ENCODE measurements at regions not wholly inside any gene's neighbourhood (a gene's known extent, or its start where the extent isn't known, plus 50 kb on each side); places are given as distances from the start of the nearest gene placed in this dataset.

DNA sequence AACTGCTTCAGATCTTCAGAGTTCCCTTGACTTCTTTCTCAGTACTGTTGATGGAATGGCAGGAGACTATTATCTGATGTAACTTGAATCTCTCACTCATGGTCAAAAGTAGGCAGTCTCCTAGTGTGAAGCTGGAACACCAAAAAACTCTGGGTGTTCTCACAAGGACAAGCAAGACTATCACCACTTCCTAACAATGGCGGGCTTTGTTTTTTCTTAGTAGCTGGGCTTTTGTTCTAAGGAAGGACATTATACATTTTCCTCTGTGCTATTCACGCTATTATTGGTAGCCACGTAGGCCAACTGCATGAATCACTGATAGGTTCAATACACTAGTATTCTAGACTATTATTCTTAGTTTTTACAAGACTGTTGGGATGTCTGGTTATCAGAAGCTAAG is 67.7 kb upstream of the ATG10 start:
- Histone ChIP-seq H3K9ac (ENCODE audit: low read length) (no peak overlapping the region), H2AFZ (ENCODE audit: insufficient read depth, low read depth, low read length, poor library complexity, severe bottlenecking) (no peak overlapping the region), H3K27ac (ENCODE audit: low read length in 2 of 2) (no peak overlapping the region), H4K20me1 (ENCODE audit: control insufficient read depth, insufficient read depth, low read length, poor library complexity, severe bottlenecking) (no peaks in the 10 kb centered on the region), H3K36me3 (replicated peaks in 1 of 2; ENCODE audit: control extremely low read depth in 1 of 2, control insufficient read depth in 1 of 2, extremely low read depth in 1 of 2, insufficient read depth in 2 of 2, low read length in 1 of 2) (no peaks in the 10 kb centered on the region), H3K4me1 (ENCODE audit: control insufficient read depth in 2 of 2, insufficient read depth in 2 of 2, low read length in 2 of 2) (peaks cover 6% of the 10 kb centered on the region in 2 donors), H3K4me3 (ENCODE audit: control extremely low read depth in 1 of 5, extremely low read depth in 1 of 5, insufficient read depth in 1 of 5, low read depth in 2 of 5, low read length in 4 of 5) (no peak overlapping the region), H3K79me2 (ENCODE audit: control insufficient read depth, insufficient read depth, low read length) (no peaks in the 10 kb centered on the region), H3K4me2 (replicated peaks; ENCODE audit: low read depth, low read length, poor library complexity, severe bottlenecking) (no peak overlapping the region), H3K27me3 (replicated peaks in 1 of 4; ENCODE audit: control extremely low read depth in 1 of 4, control insufficient read depth in 3 of 4, insufficient read depth in 4 of 4, low read length in 3 of 4) (no peaks in the 10 kb centered on the region), H3K9me3 (ENCODE audit: control extremely low read depth in 1 of 3, control insufficient read depth in 2 of 3, insufficient read depth in 1 of 3, low read length in 2 of 3) (peaks cover 0 to 6% (median 5%) of the 10 kb centered on the region in 3 donors)
- Mint-ChIP-seq H3K9me3 (ENCODE audit: insufficient read depth) (peaks cover 13% of the 10 kb centered on the region), H3K4me1 (peaks cover 14% of the 10 kb centered on the region), H3K27ac (no peak overlapping the region), H3K4me3 (no peak overlapping the region), H3K27me3 (no peaks in the 10 kb centered on the region)
- ATAC-seq (ENCODE audit: low read depth) (no peak), DNase-seq (no peak)
- no CpG with 5 or more reads among the region's 3 CpGs for WGBS (ENCODE audit: insufficient coverage)
- ChIA-PET POLR2A (no interaction called here), CTCF (no interaction called here)
- no peak for TF ChIP-seq EZH2 (IDR thresholded peaks at IDR 0.05; ENCODE audit: borderline replicate concordance, insufficient read depth, low read depth, low read length, poor library complexity, severe bottlenecking)
- TF ChIP-seq, protein P1, sequence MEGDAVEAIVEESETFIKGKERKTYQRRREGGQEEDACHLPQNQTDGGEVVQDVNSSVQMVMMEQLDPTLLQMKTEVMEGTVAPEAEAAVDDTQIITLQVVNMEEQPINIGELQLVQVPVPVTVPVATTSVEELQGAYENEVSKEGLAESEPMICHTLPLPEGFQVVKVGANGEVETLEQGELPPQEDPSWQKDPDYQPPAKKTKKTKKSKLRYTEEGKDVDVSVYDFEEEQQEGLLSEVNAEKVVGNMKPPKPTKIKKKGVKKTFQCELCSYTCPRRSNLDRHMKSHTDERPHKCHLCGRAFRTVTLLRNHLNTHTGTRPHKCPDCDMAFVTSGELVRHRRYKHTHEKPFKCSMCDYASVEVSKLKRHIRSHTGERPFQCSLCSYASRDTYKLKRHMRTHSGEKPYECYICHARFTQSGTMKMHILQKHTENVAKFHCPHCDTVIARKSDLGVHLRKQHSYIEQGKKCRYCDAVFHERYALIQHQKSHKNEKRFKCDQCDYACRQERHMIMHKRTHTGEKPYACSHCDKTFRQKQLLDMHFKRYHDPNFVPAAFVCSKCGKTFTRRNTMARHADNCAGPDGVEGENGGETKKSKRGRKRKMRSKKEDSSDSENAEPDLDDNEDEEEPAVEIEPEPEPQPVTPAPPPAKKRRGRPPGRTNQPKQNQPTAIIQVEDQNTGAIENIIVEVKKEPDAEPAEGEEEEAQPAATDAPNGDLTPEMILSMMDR (IDR thresholded peaks at IDR 0.05) = no peak
- intact Hi-C loops (cut with micrococcal nuclease) = no loop called here

DNA sequence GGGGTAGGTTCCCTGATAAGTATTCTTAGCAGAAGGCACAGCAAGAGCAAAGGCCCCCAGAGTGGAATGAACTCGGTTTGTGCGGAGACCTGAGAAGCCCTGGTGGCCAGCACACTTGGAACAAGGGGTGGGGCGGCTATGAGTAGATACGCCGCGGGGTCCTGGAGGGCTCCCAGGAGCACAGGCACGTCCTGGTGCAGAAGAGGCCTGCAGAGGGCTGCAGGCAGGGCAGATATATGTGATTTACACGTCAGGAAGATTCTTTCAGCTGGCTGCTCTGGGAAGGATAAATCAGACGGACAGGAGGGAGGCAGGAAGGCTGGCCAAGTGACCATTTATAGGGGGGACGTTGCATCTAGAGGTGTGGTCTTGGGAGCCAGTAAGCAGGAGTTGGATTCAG is 70.2 kb upstream of the ATG10 start:
- H3K4me1 Mint-ChIP-seq = peaks cover 4% of the 10 kb centered on the region
- peaks cover 13% of the 10 kb centered on the region for H3K9me3 Mint-ChIP-seq (ENCODE audit: insufficient read depth)
- ATAC-seq (ENCODE audit: low read depth) = no peak
- H3K79me2 ChIP-seq (ENCODE audit: control insufficient read depth, insufficient read depth, low read length) = no peaks in the 10 kb centered on the region
- intact Hi-C loops (cut with micrococcal nuclease) = no loop called here
- no peaks in the 10 kb centered on the region for H3K36me3 ChIP-seq (replicated peaks in 1 of 2; ENCODE audit: control extremely low read depth in 1 of 2, control insufficient read depth in 1 of 2, extremely low read depth in 1 of 2, insufficient read depth in 2 of 2, low read length in 1 of 2)
- no peaks in the 10 kb centered on the region for H3K27me3 Mint-ChIP-seq
- no peak overlapping the region for H2AFZ ChIP-seq (ENCODE audit: insufficient read depth, low read depth, low read length, poor library complexity, severe bottlenecking)
- POLR2A ChIA-PET = no interaction called here
- no peak for DNase-seq
- CTCF ChIA-PET = interaction anchor here (0.5 kb wide), 1 partner anchor 26 kb away, joined by 3 read pairs; no protein-coding TSS in a partner anchor
- no peak overlapping the region for H3K27ac Mint-ChIP-seq
- H3K4me3 Mint-ChIP-seq = no peak overlapping the region
- H3K4me2 ChIP-seq (replicated peaks; ENCODE audit: low read depth, low read length, poor library complexity, severe bottlenecking) = no peak overlapping the region
- 93% methylated on average over 10 of the region's 10 CpGs for WGBS (ENCODE audit: insufficient coverage)
- H3K9me3 ChIP-seq (ENCODE audit: control extremely low read depth in 1 of 3, control insufficient read depth in 2 of 3, insufficient read depth in 1 of 3, low read length in 2 of 3) = peaks cover 0 to 6% (median 5%) of the 10 kb centered on the region in 3 donors
- H3K4me3 ChIP-seq (ENCODE audit: control extremely low read depth in 1 of 5, extremely low read depth in 1 of 5, insufficient read depth in 1 of 5, low read depth in 2 of 5, low read length in 4 of 5) = no peak overlapping the region
- no peaks in the 10 kb centered on the region for H4K20me1 ChIP-seq (ENCODE audit: control insufficient read depth, insufficient read depth, low read length, poor library complexity, severe bottlenecking)
- no peak overlapping the region for H3K9ac ChIP-seq (ENCODE audit: low read length)
- TF ChIP-seq, protein P1 (IDR thresholded peaks at IDR 0.05) = no peak
- TF ChIP-seq EZH2 (IDR thresholded peaks at IDR 0.05; ENCODE audit: borderline replicate concordance, insufficient read depth, low read depth, low read length, poor library complexity, severe bottlenecking) = no peak
- H3K27ac ChIP-seq (ENCODE audit: low read length in 2 of 2) = no peak overlapping the region
- H3K4me1 ChIP-seq (ENCODE audit: control insufficient read depth in 2 of 2, insufficient read depth in 2 of 2, low read length in 2 of 2) = no peaks in the 10 kb centered on the region
- no peaks in the 10 kb centered on the region for H3K27me3 ChIP-seq (replicated peaks in 1 of 4; ENCODE audit: control extremely low read depth in 1 of 4, control insufficient read depth in 3 of 4, insufficient read depth in 4 of 4, low read length in 3 of 4)

All from B cell (primary cell).